GM12872 (cell line): ENCODE measurements at regions not wholly inside any gene's neighbourhood (a gene's known extent, or its start where the extent isn't known, plus 50 kb on each side); places are given as distances from the start of the nearest gene placed in this dataset.

ENCODE experiments used
- TF ChIP-seq, protein P1 (sequence below): IDR thresholded peaks from 3 replicates; pipeline ENCODE4 v1.5.1; 2011; ENCODE audit warnings: low read depth, mild to moderate bottlenecking, low read length, moderate library complexity; ENCODE audit not compliant: insufficient read depth

- TF ChIP-seq, protein P1, sequence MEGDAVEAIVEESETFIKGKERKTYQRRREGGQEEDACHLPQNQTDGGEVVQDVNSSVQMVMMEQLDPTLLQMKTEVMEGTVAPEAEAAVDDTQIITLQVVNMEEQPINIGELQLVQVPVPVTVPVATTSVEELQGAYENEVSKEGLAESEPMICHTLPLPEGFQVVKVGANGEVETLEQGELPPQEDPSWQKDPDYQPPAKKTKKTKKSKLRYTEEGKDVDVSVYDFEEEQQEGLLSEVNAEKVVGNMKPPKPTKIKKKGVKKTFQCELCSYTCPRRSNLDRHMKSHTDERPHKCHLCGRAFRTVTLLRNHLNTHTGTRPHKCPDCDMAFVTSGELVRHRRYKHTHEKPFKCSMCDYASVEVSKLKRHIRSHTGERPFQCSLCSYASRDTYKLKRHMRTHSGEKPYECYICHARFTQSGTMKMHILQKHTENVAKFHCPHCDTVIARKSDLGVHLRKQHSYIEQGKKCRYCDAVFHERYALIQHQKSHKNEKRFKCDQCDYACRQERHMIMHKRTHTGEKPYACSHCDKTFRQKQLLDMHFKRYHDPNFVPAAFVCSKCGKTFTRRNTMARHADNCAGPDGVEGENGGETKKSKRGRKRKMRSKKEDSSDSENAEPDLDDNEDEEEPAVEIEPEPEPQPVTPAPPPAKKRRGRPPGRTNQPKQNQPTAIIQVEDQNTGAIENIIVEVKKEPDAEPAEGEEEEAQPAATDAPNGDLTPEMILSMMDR, result no peak
Observed at GRCh38 chr12:84464616-84465015, 448.0 kb downstream of the SLC6A15 start.

GRCh38 chr12:84463741-84464495 is 448.7 kb downstream of the SLC6A15 start:
- TF ChIP-seq, protein P1, result no peak

DNA sequence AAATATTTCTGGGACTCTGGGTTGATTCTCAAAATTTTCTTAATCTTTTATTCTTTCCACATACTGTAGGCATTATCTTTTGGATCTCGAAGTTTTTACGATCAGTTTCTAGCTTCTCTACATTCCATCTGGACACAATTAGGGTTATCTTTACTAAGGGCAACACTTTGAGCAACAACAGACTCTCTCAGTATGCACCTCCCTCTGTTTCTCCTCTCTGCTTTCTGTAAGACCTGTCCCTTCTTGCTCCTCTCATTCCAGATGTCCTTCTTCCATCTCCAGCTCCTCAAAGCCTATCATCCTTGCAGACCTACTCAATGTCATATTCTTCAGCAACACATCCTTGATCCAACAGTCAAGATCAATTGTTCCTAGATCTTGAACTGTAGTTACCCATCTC is 457.0 kb downstream of the SLC6A15 start:
- TF ChIP-seq, protein P1, result no peak

DNA sequence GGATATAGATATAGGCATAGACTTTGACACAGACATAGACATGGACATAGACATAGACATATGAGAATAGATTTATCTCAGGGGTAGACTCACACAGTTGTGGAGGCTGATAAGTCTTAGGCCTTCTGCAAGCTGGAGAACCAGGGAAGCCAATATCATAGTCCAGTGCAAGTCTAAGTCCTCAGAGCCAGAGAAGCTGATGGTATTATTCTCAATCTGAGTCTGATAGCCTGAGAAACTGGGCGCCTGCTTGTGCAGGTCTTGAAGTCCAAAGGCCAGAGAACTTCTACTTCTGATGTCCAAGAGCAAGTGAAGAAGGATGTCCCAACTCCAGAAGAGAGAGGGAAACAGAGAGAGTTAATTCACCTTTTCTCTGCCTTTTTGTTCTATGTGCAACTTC is 476.5 kb downstream of the SLC6A15 start:
- TF ChIP-seq, protein P1, result no peak

GRCh38 chr12:84435682-84436081 is 476.9 kb downstream of the SLC6A15 start:
- TF ChIP-seq, protein P1, result no peak

DNA sequence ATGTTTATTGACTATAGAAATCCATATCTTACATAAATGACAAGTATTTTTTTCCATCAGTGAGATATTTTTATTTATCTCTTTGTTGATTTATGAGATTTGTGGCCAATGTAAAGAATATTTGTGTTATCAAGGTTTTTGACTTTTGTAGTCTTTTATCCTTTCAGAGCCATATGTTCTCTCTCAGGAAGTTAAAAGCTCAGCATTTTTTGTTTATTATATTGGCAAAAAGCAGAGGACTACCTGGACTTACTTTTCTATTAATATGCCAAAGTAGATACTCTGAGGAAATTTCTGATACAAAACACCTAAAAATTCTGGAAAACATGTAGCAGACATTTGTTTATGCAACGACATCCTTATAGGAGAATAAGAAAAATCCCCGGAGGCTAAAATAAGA is 490.3 kb downstream of the SLC6A15 start:
- TF ChIP-seq, protein P1, result no peak

GRCh38 chr12:84421103-84421502 is 491.5 kb downstream of the SLC6A15 start:
- TF ChIP-seq, protein P1, result no peak
